AG04450 (cell line): ENCODE measurements at regions not wholly inside any gene's neighbourhood (a gene's known extent, or its start where the extent isn't known, plus 50 kb on each side); places are given as distances from the start of the nearest gene placed in this dataset.

Experiments used
- CTCF ChIA-PET: fragments of 300-600, 350-600 bp; formaldehyde crosslinking; extraction: SDS; loops from one replicate; lab custom pipeline; 2022; ENCODE audit warnings: antibody characterized with exemption, inconsistent platforms; lab: Charles Lee
- POLR2A ChIA-PET: fragments of 350-600 bp; formaldehyde crosslinking; extraction: SDS; loops from one replicate; lab custom pipeline; 2021; ENCODE audit warnings: antibody characterized with exemption, inconsistent platforms; lab: Yijun Ruan, JAX
- DNase-seq: peaks from one replicate; pipeline ENCODE4 v3.0.0-alpha.2; 2011; ENCODE audit warnings: low read depth, low spot score
- H3K27ac ChIP-seq: one replicate; pipeline ENCODE4 v1.5.1; 2012; ENCODE audit warnings: low read depth, low read length, control low read depth
- H3K27me3 ChIP-seq: one replicate; pipeline ENCODE4 v1.6.0; 2012; ENCODE audit warnings: low read length; ENCODE audit not compliant: control insufficient read depth, insufficient read depth
- H3K4me3 ChIP-seq: 2 replicates; pipeline ENCODE4 v1.5.1; 2011; ENCODE audit warnings: mild to moderate bottlenecking, low read depth, low read length, control low read depth
- H3K9me3 ChIP-seq: 2 replicates; pipeline ENCODE4 v1.5.1; 2012; ENCODE audit warnings: low read length; ENCODE audit not compliant: control insufficient read depth, insufficient read depth
- CTCF ChIP-seq: IDR thresholded peaks from 2 replicates; pipeline ENCODE4 v1.5.1; 2011; ENCODE audit warnings: low read depth, low read length, control low read depth, inconsistent platforms

DNA sequence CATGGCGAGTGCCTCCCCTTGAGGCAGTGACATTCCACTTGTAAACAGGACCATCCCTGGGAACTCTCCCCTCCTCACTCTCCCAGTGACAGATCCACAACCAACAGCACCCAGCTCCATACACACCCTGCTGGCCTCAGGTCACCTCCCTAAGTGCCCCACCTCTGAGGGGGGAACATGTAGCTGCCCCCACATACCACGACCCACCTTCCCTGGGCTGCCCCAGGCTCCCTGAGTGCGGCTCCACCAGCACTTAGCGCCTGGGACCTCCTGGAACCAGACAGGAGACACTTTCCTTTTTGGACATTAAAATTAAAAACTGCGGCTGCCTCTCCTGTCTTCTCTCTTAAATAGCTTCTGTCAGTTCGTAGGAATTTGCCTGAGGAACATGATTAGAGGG, 1140.1 kb downstream of the BRD1 start:
- TF ChIP-seq CTCF: no peak
- CTCF ChIA-PET: no interaction called here
- POLR2A ChIA-PET: no interaction called here
- Histone ChIP-seq H3K27ac (no peak overlapping the region), H3K27me3 (no peaks in the 10 kb centered on the region), H3K9me3 (peaks cover 85% of the 10 kb centered on the region), H3K4me3 (no peak overlapping the region)
- no peak for DNase-seq

DNA sequence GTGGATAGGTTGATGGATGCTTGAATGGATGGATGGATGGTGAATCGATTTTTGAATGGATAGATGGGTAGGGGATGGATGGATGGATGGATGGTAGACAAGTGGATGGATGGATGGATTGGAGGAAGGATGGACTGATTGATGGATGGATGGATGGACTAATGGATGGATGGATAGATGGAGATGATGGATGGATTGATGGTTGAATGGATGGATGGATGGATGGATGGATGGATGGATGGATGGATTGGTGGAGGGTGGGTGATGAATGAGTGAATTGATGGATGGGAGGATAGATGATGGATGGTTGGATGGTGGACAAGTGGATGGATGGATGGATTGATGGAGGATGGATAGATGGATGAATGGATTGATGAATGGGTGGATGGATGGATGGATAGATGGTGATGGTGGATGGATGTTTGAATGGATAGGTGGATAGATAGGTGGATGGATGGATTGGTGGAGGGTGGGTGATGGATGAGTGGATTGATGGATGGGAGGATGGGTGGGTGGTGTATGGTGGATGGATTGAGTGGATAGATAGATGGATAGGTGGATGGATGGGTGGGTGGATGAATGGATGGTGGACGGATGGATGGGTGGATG, 1140.9 kb downstream of the BRD1 start:
- no peak for DNase-seq
- no peak for TF ChIP-seq CTCF
- Histone ChIP-seq H3K27ac (no peak overlapping the region), H3K27me3 (no peaks in the 10 kb centered on the region), H3K9me3 (peaks cover 86% of the 10 kb centered on the region), H3K4me3 (no peak overlapping the region)
- ChIA-PET CTCF (no interaction called here), POLR2A (no interaction called here)

- no peak for TF ChIP-seq CTCF
- H3K27me3 ChIP-seq: no peaks in the 10 kb centered on the region
- no peak overlapping the region for H3K4me3 ChIP-seq
- POLR2A ChIA-PET: no interaction called here
- H3K27ac ChIP-seq: no peak overlapping the region
- CTCF ChIA-PET: no interaction called here
- DNase-seq: no peak
- peaks cover 83% of the 10 kb centered on the region for H3K9me3 ChIP-seq
Observed at GRCh38 chr22:48685767-48686166, 1141.9 kb downstream of the BRD1 start.

- Histone ChIP-seq H3K27ac (no peak overlapping the region), H3K4me3 (no peak overlapping the region)
- POLR2A ChIA-PET: no interaction called here
Observed at GRCh38 chr22:48683640-48684039, 1144.0 kb downstream of the BRD1 start.

DNA sequence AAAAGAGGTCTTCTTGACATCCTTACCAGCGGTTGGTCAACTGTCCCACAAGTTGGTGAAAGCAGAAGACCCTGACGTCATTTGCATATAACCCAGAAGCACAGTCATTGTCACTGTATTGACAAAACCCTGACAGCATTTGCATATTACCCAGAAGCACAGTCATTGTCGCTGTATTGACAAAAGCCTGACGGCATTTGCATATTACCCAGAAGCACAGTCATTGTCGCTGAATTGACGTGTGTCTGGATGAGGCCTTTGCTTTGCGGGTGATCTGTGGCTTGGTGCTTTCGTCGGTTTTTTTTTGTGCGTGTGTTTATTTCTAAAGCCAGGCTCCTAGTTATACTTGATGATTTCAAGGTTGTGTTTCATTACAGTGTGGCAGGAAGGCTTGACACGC, 1145.2 kb downstream of the BRD1 start:
- Histone ChIP-seq H3K27me3 (no peaks in the 10 kb centered on the region), H3K9me3 (peaks cover 83% of the 10 kb centered on the region), H3K27ac (no peak overlapping the region), H3K4me3 (no peak overlapping the region)
- TF ChIP-seq CTCF: no peak
- DNase-seq: no peak
- POLR2A ChIA-PET: no interaction called here
- CTCF ChIA-PET: no interaction called here

More at GRCh38 chr22:48683640-48684039, 1144.0 kb downstream of the BRD1 start:
- TF ChIP-seq CTCF: no peak
- Histone ChIP-seq H3K27me3 (no peaks in the 10 kb centered on the region), H3K9me3 (peaks cover 80% of the 10 kb centered on the region)
- CTCF ChIA-PET: no interaction called here
- no peak for DNase-seq
